HCT116 (cell line): ENCODE measurements at regions not wholly inside any gene's neighbourhood (a gene's known extent, or its start where the extent isn't known, plus 50 kb on each side); places are given as distances from the start of the nearest gene placed in this dataset.

ENCODE experiments used
- ATAC-seq: fragments of 200-7000 bp; cut with Tn5 transposase; 2 replicates; pipeline ENCODE4 v1.9.1; 2020; ENCODE audit warnings: mild to moderate bottlenecking, moderate library complexity
- BruUV-seq: library from RNA; stranded (reverse); fragments of 400-500 nt; replicated peaks from 2 replicates; lab custom pipeline; 2021; lab: Mats Ljungman, UMichigan
- CTCF ChIA-PET: fragments of 300-600 bp; sonication (Branson Sonifier 250); formaldehyde crosslinking; loops from one replicate; lab custom pipeline; 2021; ENCODE audit warnings: antibody characterized with exemption; lab: Charles Lee
- POLR2A ChIA-PET: fragments of 300-600, 350-600 bp; sonication (Branson Sonifier 250); formaldehyde crosslinking; loops from one replicate; lab custom pipeline; 2021; ENCODE audit warnings: antibody characterized with exemption; lab: Charles Lee
- RAD21 ChIA-PET, 2 experiments: fragments of 300-600 bp; sonication (Branson Sonifier 250); formaldehyde crosslinking; loops; one replicate each; lab custom pipeline; 2023; ENCODE audit warnings: low total read pairs in 2 of 2; ENCODE audit not compliant: uncharacterized antibody in 2 of 2, unreplicated experiment in 2 of 2, low non-redundant PET in 1 of 2; lab: Charles Lee
- DNase-seq: peaks from one replicate; pipeline ENCODE4 v3.0.0-alpha.2; 2010; ENCODE audit warnings: low read depth, low spot score
- H2AFZ ChIP-seq: fragments of 200-600 bp; shearing (Covaris generic), sonication (generic); 2 replicates; pipeline ENCODE4 v1.6.1; 2017; ENCODE audit warnings: low read depth, mixed run types, mixed read lengths, antibody characterized with exemption, low read length; ENCODE audit not compliant: poor library complexity, severe bottlenecking
- H3K27ac ChIP-seq: 2 replicates; pipeline ENCODE4 v1.5.1; 2012; ENCODE audit warnings: low read depth, low read length
- H3K27me3 ChIP-seq: fragments of 200-600 bp; sonication (generic); 2 replicates; pipeline ENCODE4 v1.6.1; 2016; ENCODE audit warnings: mixed run types, low read length, mixed read lengths; ENCODE audit not compliant: insufficient read depth
- H3K36me3 ChIP-seq, 2 experiments: fragments of 200-500 bp in 1 of 2; fragments of 200-600 bp in 1 of 2; sonication (Bioruptor generic) in 1 of 2; sonication (generic) in 1 of 2; 2 replicates each; pipeline versions ENCODE4 v1.5.1 to v1.6.1; 2014 to 2016; ENCODE audit warnings: low read length in 2 of 2, inconsistent platforms in 1 of 2, mixed read lengths in 1 of 2, mixed run types in 1 of 2; ENCODE audit not compliant: insufficient read depth in 2 of 2, control insufficient read depth in 1 of 2
- H3K4me1 ChIP-seq, 2 experiments: fragments of 200-600 bp in 1 of 2; sonication (generic) in 1 of 2; 2 replicates each; pipeline versions ENCODE4 v1.5.1 to v1.6.1; 2012 to 2017; ENCODE audit warnings: low read length in 2 of 2, inconsistent platforms in 1 of 2, mild to moderate bottlenecking in 1 of 2, mixed read lengths in 1 of 2, mixed run types in 1 of 2, moderate library complexity in 1 of 2; ENCODE audit not compliant: insufficient read depth in 2 of 2, control insufficient read depth in 1 of 2
- H3K4me2 ChIP-seq: fragments of 200-600 bp; sonication (generic); 2 replicates; pipeline ENCODE4 v1.6.1; 2017; ENCODE audit warnings: mixed run types, low read length, mixed read lengths
- H3K4me3 ChIP-seq, 2 experiments: fragments of 200-600 bp in 1 of 2; sonication (generic) in 1 of 2; replicated peaks in 1 of 2; 2 replicates each; pipeline ENCODE4 v1.5.1; 2011 to 2016; ENCODE audit warnings: low read length in 2 of 2, control low read depth in 1 of 2, low read depth in 1 of 2, mild to moderate bottlenecking in 1 of 2, mixed read lengths in 1 of 2, mixed run types in 1 of 2
- H3K79me2 ChIP-seq: fragments of 200-600 bp; sonication (generic); 2 replicates; pipeline ENCODE4 v1.6.1; 2017; ENCODE audit warnings: mild to moderate bottlenecking, mixed run types, low read length, moderate library complexity, mixed read lengths; ENCODE audit not compliant: insufficient read depth
- H3K9ac ChIP-seq: fragments of 200-600 bp; sonication (generic); 2 replicates; pipeline ENCODE4 v1.6.1; 2016; ENCODE audit warnings: low read length, mixed read lengths
- H3K9me2 ChIP-seq: fragments of 200-600 bp; sonication (generic), shearing (Covaris generic); 2 replicates; pipeline ENCODE4 v1.6.1; 2017; ENCODE audit warnings: mixed run types, mild to moderate bottlenecking, moderate library complexity; ENCODE audit not compliant: insufficient read depth
- H3K9me3 ChIP-seq, 2 experiments: fragments of 200-500 bp in 1 of 2; fragments of 200-600 bp in 1 of 2; sonication (Bioruptor generic) in 1 of 2; sonication (generic) in 1 of 2; 2 replicates each; pipeline ENCODE4 v1.6.1; 2014 to 2017; ENCODE audit warnings: low read length in 2 of 2, mixed read lengths in 2 of 2, inconsistent platforms in 1 of 2, low read depth in 1 of 2, mild to moderate bottlenecking in 1 of 2, mixed run types in 1 of 2, moderate library complexity in 1 of 2; ENCODE audit not compliant: control insufficient read depth in 1 of 2, insufficient read depth in 1 of 2
- H4K20me1 ChIP-seq: fragments of 200-600 bp; sonication (generic), shearing (Covaris generic); 2 replicates; pipeline ENCODE4 v1.6.1; 2017; ENCODE audit warnings: mixed run types, mild to moderate bottlenecking, moderate library complexity; ENCODE audit not compliant: insufficient read depth
- CBX3 ChIP-seq: IDR thresholded peaks from 2 replicates; pipeline ENCODE4 v1.6.1; 2012; ENCODE audit warnings: low read depth
- CEBPB ChIP-seq: IDR thresholded peaks from 2 replicates; pipeline ENCODE4 v1.6.1; 2012; ENCODE audit warnings: low read depth
- EGR1 ChIP-seq: IDR thresholded peaks from 2 replicates; pipeline ENCODE4 v1.6.1; 2012; ENCODE audit warnings: low read depth
- ELF1 ChIP-seq: IDR thresholded peaks from 2 replicates; pipeline ENCODE4 v1.6.1; 2012; ENCODE audit warnings: low read depth, borderline replicate concordance
- EZH2 ChIP-seq: fragments of 200-600 bp; sonication (generic); IDR thresholded peaks from 2 replicates; pipeline ENCODE4 v1.6.1; 2017; ENCODE audit warnings: antibody characterized with exemption, mixed run types
- EZH2phosphoT487 ChIP-seq: fragments of 200-600 bp; IDR thresholded peaks from 2 replicates; pipeline ENCODE4 v1.6.1; 2018; ENCODE audit warnings: antibody characterized with exemption, borderline replicate concordance
- FOSL1 ChIP-seq: IDR thresholded peaks from 2 replicates; pipeline ENCODE4 v1.6.1; 2012; ENCODE audit warnings: low read depth
- JUND ChIP-seq: IDR thresholded peaks from 2 replicates; pipeline ENCODE4 v1.6.1; 2012
- POLR2AphosphoS5 ChIP-seq: IDR thresholded peaks from 2 replicates; pipeline ENCODE4 v1.6.1; 2011; ENCODE audit warnings: mild to moderate bottlenecking, low read depth, low read length, moderate library complexity
- RAD21 ChIP-seq: IDR thresholded peaks from 2 replicates; pipeline ENCODE4 v1.6.1; 2012; ENCODE audit warnings: low read depth, mild to moderate bottlenecking
- SIN3A ChIP-seq: IDR thresholded peaks from 2 replicates; pipeline ENCODE4 v1.6.1; 2012; ENCODE audit warnings: low read depth
- SRF ChIP-seq: IDR thresholded peaks from 2 replicates; pipeline ENCODE4 v1.6.1; 2012; ENCODE audit warnings: low read depth
- ZFX ChIP-seq: fragments of 450-650 bp; IDR thresholded peaks from 2 replicates; pipeline ENCODE4 v1.6.1; 2017
- intact Hi-C: fragments of 100-400 bp; cut with micrococcal nuclease; formaldehyde crosslinking; loops from 2 replicates; pipeline ENCODE4 v1.10.0; 2022
- TF ChIP-seq, protein P1 (sequence below): IDR thresholded peaks from 2 replicates; pipeline ENCODE4 v1.6.1; 2012
- TF ChIP-seq, protein P2 (sequence below): IDR thresholded peaks from 2 replicates; pipeline ENCODE4 v1.6.1; 2011; ENCODE audit warnings: mild to moderate bottlenecking, low read length, moderate library complexity; ENCODE audit not compliant: insufficient replicate concordance; ENCODE audit errors: extremely low read depth
- TF ChIP-seq, protein P3 (sequence below), 3 experiments: fragments of 200-600 bp in 1 of 3; sonication (generic) in 1 of 3; IDR thresholded peaks in 2 of 3; conservative IDR thresholded peaks in 1 of 3; 2 replicates each; pipeline ENCODE4 v1.5.1; 2012 to 2017; ENCODE audit warnings: low read depth in 2 of 3, low read length in 2 of 3, antibody characterized with exemption in 1 of 3, borderline replicate concordance in 1 of 3, control low read depth in 1 of 3, mild to moderate bottlenecking in 1 of 3, mixed read lengths in 1 of 3, mixed run types in 1 of 3, moderate library complexity in 1 of 3; ENCODE audit not compliant: insufficient read depth in 1 of 3

DNA sequence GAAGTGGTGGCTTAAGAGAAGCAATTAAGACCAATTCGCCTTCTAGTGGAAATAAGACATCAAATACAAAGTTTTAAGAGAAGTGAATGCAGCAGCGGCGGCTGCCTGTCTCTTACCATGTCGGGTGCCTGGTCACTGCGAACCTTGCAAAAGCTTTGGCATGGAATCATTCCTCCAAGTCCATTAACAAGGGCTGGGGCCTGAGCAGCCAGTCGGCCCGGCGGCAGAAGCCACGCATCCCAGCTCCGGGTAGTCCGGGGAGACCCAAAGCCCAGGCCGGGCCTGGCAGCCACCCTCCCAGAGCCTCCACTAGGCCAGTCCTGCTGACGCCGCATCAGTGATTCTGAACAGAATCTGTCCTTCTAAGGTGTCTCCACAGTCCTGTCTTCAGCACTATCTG is 321.0 kb downstream of the TMEM121 start:
- Histone ChIP-seq H3K27ac (no peak overlapping the region), H4K20me1 (no peaks in the 10 kb centered on the region), H3K9me3 (no peaks in the 10 kb centered on the region), H3K79me2 (no peaks in the 10 kb centered on the region), H3K4me2 (no peak overlapping the region), H3K36me3 (no peaks in the 10 kb centered on the region), H3K9me2 (no peaks in the 10 kb centered on the region)
- ChIA-PET RAD21 (no interaction called here), POLR2A (no interaction called here), CTCF (no interaction called here)
- DNase-seq (no peak), ATAC-seq (no peak)
- intact Hi-C loops = no loop called here
- TF ChIP-seq JUND = no peak
- TF ChIP-seq ZFX = no peak
- no peak for TF ChIP-seq SIN3A
- no peak for TF ChIP-seq EZH2
- TF ChIP-seq EZH2phosphoT487 = no peak
- TF ChIP-seq POLR2AphosphoS5 = no peak
- TF ChIP-seq CEBPB = no peak
- no peak for TF ChIP-seq CBX3
- TF ChIP-seq, protein P1, sequence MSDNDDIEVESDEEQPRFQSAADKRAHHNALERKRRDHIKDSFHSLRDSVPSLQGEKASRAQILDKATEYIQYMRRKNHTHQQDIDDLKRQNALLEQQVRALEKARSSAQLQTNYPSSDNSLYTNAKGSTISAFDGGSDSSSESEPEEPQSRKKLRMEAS = no peak
- TF ChIP-seq RAD21 = no peak
- TF ChIP-seq, protein P2, sequence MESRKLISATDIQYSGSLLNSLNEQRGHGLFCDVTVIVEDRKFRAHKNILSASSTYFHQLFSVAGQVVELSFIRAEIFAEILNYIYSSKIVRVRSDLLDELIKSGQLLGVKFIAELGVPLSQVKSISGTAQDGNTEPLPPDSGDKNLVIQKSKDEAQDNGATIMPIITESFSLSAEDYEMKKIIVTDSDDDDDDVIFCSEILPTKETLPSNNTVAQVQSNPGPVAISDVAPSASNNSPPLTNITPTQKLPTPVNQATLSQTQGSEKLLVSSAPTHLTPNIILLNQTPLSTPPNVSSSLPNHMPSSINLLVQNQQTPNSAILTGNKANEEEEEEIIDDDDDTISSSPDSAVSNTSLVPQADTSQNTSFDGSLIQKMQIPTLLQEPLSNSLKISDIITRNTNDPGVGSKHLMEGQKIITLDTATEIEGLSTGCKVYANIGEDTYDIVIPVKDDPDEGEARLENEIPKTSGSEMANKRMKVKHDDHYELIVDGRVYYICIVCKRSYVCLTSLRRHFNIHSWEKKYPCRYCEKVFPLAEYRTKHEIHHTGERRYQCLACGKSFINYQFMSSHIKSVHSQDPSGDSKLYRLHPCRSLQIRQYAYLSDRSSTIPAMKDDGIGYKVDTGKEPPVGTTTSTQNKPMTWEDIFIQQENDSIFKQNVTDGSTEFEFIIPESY = no peak
- TF ChIP-seq, protein P3, sequence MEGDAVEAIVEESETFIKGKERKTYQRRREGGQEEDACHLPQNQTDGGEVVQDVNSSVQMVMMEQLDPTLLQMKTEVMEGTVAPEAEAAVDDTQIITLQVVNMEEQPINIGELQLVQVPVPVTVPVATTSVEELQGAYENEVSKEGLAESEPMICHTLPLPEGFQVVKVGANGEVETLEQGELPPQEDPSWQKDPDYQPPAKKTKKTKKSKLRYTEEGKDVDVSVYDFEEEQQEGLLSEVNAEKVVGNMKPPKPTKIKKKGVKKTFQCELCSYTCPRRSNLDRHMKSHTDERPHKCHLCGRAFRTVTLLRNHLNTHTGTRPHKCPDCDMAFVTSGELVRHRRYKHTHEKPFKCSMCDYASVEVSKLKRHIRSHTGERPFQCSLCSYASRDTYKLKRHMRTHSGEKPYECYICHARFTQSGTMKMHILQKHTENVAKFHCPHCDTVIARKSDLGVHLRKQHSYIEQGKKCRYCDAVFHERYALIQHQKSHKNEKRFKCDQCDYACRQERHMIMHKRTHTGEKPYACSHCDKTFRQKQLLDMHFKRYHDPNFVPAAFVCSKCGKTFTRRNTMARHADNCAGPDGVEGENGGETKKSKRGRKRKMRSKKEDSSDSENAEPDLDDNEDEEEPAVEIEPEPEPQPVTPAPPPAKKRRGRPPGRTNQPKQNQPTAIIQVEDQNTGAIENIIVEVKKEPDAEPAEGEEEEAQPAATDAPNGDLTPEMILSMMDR (IDR thresholded peaks at IDR 0.05 in 2 of 3, conservative IDR thresholded peaks at IDR 0.05 in 1 of 3; ENCODE audit: borderline replicate concordance in 1 of 3, insufficient read depth in 1 of 3, low read depth in 2 of 3, low read length in 2 of 3) = no peak
- no peak for TF ChIP-seq ELF1
- TF ChIP-seq FOSL1 = no peak
- TF ChIP-seq EGR1 = no peak
- TF ChIP-seq SRF = no peak
- TF ChIP-seq, all 23 proteins: peak for 0
- no TSS peak for BruUV-seq
- Histone ChIP-seq H3K27me3 (no peaks in the 10 kb centered on the region), H3K4me3 (no peak overlapping the region), H3K9ac (no peak overlapping the region), H3K4me1 (no peaks in the 10 kb centered on the region), H2AFZ (no peak overlapping the region)
